ENCODE measurements at regions not wholly inside any gene's neighbourhood (a gene's known extent, or its start where the extent isn't known, plus 50 kb on each side); places are given as distances from the start of the nearest gene placed in this dataset.

- TF ChIP-seq TAF1 (IDR thresholded peaks at IDR 0.05; ENCODE audit: low read depth): no peak
- no peak for TF ChIP-seq CTCF (IDR thresholded peaks at IDR 0.05; ENCODE audit: poor library complexity, severe bottlenecking)
Measured at GRCh38 chr5:118545470-118545869, 442.9 kb downstream of the DTWD2 start.
